ENCODE measurements at regions not wholly inside any gene's neighbourhood (a gene's known extent, or its start where the extent isn't known, plus 50 kb on each side); places are given as distances from the start of the nearest gene placed in this dataset.

GRCh38 chr3:144312702-144313101, 341.1 kb downstream of the DIPK2A start:
- no peak for DNase-seq

DNA sequence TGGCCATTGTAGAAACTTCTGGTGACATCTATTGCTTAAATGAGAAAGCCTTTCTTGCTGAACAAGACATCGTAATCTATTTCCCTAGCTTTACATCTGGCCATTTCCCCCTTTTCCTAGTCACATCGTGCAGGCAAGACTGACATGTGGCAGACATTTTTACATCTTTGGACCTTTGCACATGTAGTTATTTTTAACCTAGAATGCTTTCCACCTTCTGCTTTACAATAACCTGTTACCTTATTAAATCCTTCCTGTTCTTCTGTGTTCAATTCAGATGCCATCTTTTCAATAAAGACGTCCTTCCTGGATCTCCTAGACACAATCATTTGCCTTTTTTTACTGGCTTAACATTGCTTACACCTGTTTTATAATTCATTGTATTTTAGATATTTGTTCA, 343.3 kb downstream of the DIPK2A start:
- DNase-seq = no peak

- no peak for DNase-seq
Observed at GRCh38 chr3:144317961-144318360, 346.3 kb downstream of the DIPK2A start.

DNA sequence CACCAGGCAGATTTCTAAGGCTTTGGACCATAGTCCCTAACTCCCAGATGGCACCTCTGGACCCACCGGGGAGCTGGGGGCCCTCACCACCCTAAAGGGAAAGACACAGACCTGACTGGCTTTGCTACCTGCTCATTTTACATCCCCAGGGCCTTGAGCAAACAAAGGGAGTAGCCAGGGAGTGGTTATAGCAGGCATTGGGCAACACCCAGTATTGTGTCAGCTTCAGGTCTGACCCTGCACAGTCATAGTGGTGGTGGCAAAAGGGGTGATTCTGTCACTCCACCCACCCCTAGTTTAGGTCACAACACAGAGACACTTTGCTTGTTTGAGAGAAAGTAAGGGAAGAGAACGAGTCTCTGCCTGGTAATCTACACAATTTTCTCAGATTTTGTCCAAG, 352.5 kb downstream of the DIPK2A start:
- DNase-seq = no peak

DNA sequence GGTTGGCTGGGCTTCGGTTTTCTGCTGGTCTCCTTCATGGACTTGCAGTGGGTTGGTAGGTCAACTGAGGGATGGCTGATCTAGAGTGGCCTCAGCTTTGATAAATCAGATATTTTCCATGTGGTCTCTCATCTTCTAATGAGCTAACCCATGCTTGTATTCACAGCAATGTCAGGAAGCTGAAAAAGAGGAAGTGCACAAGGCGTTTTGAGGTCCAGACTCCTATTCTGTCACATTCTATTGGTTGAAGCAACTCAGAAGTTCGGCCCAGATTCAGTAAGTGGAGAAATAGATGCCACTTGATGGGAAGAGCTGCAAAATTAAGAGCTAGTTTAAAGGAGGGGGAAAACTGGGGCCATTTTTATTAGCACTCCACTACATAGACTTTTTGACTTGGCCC, 361.2 kb downstream of the DIPK2A start:
- DNase-seq = no peak

DNA sequence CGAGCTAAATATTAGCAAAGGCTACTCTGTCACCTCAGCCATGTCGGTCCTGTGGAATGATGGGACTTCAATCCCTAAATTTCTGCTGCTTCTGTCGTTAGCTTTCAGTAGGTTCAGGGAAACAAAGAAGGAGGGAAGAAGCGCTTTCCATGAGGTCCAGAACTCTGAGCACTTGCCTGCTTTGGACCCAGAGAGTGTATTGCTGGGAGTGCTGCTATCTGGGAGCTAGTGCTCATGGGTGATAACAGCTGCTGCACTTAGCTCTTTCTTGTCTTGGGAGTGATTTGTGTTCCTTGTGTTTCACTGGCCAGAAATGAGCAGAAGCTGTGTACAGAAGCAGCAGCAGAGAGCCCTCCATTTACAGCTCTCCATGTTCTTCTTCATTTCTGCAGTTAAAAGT, 369.8 kb downstream of the DIPK2A start:
- no peak for DNase-seq

GRCh38 chr3:144343343-144343742, 371.7 kb downstream of the DIPK2A start:
- DNase-seq = no peak

DNA sequence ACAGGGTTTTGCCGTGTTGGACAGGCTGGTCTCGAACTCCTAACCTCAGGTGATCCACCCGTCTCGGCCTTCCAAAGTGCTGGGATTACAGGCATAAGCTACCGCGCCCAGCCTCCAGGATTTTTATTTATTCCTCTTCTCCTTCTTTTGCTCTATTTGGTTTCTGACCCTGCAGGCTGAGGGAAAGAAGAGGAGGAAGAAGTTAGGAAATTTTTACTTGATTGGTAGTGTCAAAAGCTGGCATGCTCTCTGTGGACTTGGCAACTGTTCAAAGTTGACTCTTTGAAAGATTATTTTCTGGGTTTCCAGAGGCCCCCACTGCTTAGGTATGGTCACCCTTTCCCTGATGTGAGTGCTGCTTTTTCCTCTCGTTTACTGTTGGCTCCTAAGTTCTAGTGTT, 372.2 kb downstream of the DIPK2A start:
- DNase-seq = no peak

DNA sequence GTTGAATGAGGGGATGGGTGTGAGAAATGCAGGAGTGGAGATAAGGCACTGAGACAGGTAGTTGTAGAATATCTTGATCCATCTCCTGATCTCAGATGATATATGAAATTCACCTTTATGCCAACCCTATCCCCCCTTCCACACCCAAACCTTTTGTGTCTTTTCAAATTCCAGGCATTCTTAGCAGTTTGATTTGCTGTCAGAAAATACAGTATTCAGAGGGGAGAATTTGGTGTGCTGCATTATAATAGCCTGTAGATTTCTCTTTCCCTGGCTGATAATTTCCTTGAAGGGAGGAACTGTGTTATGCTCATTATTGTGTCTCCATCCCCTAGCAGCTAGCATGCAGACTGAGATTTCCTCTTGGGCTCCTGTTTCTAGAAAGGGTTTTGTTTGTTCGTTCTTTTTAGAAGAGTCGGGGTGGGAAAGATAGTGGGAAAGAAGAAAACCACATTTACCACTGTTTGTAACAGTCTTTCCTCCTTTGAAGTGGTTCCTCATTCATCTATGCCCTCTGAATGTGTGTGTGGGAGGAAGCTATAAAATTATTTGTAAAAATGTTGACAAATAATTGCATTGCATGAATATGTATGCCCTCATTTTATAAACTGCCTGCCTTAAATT, 373.4 kb downstream of the DIPK2A start:
- no peak for DNase-seq

- DNase-seq = no peak
Observed at GRCh38 chr3:144350125-144350524, 378.5 kb downstream of the DIPK2A start.

- DNase-seq = no peak
Observed at GRCh38 chr3:144351011-144351410, 379.4 kb downstream of the DIPK2A start.

DNA sequence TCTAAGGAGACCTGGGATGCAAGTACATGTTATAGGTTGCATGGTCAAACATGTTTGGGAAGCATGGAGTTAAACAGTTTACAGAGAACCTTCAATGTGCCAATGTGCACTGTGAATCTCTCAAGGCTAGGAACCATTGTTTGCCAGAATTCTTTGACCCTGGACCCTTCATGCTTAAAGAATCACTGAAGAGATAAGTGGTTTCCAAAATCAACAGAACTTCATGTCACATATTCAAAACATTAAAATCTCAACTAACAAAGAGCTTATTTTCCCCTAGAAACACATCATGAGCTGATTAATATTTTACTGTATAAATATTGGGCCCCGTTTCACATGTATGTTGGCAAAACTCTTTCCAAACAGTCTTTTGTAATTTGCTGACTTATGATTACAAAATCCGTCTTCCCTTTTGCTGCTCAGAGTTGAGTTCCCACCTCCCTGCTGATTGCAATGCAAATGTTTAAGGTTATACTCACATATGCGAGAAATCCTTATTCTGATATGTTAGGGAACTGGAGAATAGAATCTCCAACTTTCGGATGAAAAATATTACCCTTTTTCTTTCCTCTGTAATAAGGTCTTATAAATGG, 380.2 kb downstream of the DIPK2A start:
- no peak for DNase-seq

DNA sequence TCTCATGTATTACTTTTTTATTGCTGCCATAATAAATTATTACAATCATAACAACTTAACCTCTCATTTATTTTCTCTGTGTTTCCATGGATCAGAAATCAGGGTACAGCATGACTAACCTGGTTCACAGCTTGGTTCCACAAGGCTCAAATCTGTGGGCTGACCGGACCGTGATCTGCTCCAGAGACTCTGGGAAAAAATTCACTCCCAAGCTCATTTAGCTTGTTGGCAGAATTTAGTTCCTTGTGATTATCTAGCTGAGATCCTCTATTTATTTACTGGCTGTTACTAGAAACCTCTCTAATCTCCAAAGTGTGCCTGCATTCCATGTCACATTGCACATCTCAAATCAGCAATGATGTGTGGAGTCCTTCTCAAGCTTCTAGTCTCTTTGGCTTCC, 386.6 kb downstream of the DIPK2A start:
- DNase-seq = no peak

GRCh38 chr3:144361002-144361401, 389.4 kb downstream of the DIPK2A start:
- DNase-seq = no peak

DNA sequence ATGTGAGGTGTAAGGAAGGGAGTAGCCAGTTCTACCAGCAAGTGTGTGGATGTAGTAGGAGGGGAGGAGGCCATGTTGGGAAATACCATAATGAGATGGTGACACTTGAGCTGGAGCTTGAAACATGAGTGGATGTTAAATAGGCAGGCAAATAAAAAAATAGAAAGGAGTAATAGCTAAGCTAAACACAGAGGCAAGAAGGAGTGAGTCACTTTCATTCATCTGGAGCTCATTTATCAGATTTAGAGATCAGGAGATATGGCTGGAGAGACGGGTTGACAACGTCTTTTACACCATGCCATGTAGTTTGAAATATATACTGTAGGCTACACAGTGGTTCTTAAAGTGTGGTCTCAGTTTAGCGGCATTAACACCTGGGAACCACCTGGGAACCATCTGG, 390.5 kb downstream of the DIPK2A start:
- DNase-seq = no peak

- no peak for DNase-seq
Observed at GRCh38 chr3:144363856-144364255, 392.2 kb downstream of the DIPK2A start.

GRCh38 chr3:144364737-144365136, 393.1 kb downstream of the DIPK2A start:
- no peak for DNase-seq

DNA sequence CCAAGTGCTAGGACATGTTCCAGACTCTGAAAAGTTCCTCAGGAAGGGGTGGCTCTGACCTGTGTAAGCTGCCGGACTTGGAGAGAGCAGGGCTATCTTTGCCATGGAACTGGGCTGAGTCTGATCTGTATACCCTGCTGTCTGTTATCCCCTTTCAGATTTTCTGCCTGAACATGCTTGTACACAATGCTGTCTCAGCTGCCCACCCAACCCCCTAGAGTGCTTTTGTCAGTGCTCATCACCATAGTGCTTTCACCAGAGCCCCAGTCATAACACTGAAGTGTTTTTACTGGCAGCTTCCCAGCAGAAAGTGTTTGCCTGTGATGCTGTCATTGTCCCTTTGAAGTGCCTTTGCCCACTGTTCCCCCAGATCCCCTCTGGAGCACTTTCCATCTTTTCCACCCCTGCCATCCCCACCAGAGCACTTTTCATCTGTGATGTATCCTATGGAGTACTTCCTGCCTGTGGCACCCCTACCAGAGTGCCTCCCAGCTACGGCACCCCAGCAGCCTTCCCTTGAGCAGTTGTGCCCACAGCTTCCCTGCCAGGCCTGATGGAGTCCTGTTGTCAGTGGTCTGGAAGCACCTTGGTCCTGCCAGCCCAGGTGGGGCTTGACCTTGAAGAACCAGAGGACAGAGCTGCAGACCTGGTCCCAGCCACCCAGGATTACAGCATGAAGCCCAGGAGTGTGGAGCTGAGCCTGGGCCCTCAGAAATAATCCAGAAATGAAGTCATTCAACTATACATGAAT, 397.7 kb downstream of the DIPK2A start:
- no peak for DNase-seq

- DNase-seq = no peak
Observed at GRCh38 chr3:144375088-144375487, 403.5 kb downstream of the DIPK2A start.

DNA sequence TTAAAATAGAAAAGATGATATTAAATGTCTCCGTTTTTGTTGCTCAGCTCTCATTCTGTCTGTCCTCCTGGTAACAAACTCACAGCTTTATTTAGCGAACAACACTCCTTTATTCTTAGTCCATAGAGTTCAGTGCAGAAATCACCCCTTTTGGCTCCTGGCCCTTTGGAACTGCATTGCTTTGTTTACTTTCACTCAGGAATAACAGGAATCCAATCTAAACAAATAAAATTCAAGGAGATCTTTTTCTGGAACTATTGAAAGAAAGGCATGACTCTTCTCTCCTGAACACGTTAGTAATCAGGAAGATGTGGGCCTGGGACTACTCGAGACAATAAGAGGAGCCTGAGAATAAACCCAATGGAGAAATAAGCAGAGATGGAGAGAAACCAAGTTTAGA, 409.2 kb downstream of the DIPK2A start:
- DNase-seq = no peak

DNA sequence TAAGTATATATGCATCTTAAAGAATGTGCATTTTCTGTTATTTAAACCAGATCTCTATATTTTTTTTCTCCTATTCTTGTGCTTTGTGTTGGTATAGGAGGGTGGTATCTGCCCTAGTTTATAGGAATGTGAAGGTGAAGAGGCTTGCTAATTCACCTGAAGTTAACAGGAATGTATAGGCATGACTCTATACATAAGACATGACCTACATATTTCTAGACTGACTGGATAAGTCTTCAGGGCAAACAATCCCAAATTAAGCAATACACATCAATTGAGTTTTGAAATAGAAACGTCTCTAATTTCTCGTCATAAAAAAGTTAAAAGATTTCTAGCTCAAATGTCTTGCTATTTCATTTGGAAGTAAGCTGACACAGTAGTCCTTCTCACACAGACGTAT, 410.0 kb downstream of the DIPK2A start:
- DNase-seq = no peak

- no peak for DNase-seq
Observed at GRCh38 chr3:144384241-144384979, 412.8 kb downstream of the DIPK2A start.

- no peak for DNase-seq
Observed at GRCh38 chr3:144390786-144391185, 419.2 kb downstream of the DIPK2A start.

DNA sequence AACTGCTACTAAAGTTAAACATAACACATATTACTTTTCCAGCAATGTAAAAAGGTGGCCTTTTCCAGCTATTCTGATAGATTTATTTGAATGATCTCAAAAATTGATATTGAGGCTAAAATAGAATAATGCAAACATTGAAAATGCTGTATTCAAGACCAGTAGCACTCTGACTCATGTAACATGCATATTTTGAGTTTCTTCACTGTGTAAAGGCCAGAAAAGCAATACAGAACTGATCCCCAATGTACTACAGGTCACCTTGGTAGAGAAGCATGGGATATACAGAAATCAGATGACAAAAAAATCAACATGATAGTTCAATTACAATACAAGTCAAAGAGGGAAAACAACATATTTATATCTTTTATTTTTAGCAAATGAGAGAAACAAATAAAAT, 419.6 kb downstream of the DIPK2A start:
- DNase-seq = no peak

Measured in T1000 (cell line).